Panc1 (cell line): ENCODE measurements at regions not wholly inside any gene's neighbourhood (a gene's known extent, or its start where the extent isn't known, plus 50 kb on each side); places are given as distances from the start of the nearest gene placed in this dataset.

Experiments used
- ATAC-seq: fragments of 200-7000 bp; cut with Tn5 transposase; 2 replicates; pipeline ENCODE4 v1.9.1; 2020; ENCODE audit warnings: mild to moderate bottlenecking, moderate library complexity
- BruUV-seq: library from RNA; stranded (reverse); fragments of 400-500 nt; replicated peaks from 2 replicates; lab custom pipeline; 2021; lab: Mats Ljungman, UMichigan
- CTCF ChIA-PET: fragments of 300-600 bp; sonication (Branson Sonifier 250); formaldehyde crosslinking; loops from one replicate; lab custom pipeline; 2022; ENCODE audit warnings: antibody characterized with exemption; lab: Charles Lee
- POLR2A ChIA-PET: fragments of 300-600 bp; sonication (Branson Sonifier 250); formaldehyde crosslinking; loops from one replicate; lab custom pipeline; 2022; ENCODE audit warnings: antibody characterized with exemption; lab: Charles Lee
- DNase-seq: peaks from one replicate; pipeline ENCODE4 v3.0.0-alpha.2; 2010; ENCODE audit warnings: low read depth, low spot score
- H3K27ac ChIP-seq: 2 replicates; pipeline ENCODE4 v1.5.1; 2011; ENCODE audit warnings: mild to moderate bottlenecking, low read length, inconsistent platforms
- H3K27me3 ChIP-seq: fragments of 200-500 bp; sonication (Bioruptor generic); 2 replicates; pipeline ENCODE4 v1.6.0; 2014; ENCODE audit warnings: low read length, inconsistent platforms; ENCODE audit not compliant: control insufficient read depth, insufficient read depth
- H3K36me3 ChIP-seq: fragments of 200-500 bp; sonication (Bioruptor generic); 2 replicates; pipeline ENCODE4 v1.5.1; 2014; ENCODE audit warnings: inconsistent platforms, mild to moderate bottlenecking, low read length, moderate library complexity; ENCODE audit not compliant: control insufficient read depth, insufficient read depth
- H3K4me1 ChIP-seq: 2 replicates; pipeline ENCODE4 v1.5.1; 2011; ENCODE audit warnings: inconsistent platforms, mild to moderate bottlenecking, low read length, moderate library complexity; ENCODE audit not compliant: control insufficient read depth, insufficient read depth
- H3K4me3 ChIP-seq, 2 experiments: 2 replicates each; pipeline ENCODE4 v1.5.1; 2011 to 2012; ENCODE audit warnings: low read depth in 2 of 2, low read length in 2 of 2, mild to moderate bottlenecking in 2 of 2, inconsistent platforms in 1 of 2, moderate library complexity in 1 of 2
- H3K9me3 ChIP-seq: fragments of 200-500 bp; sonication (Bioruptor generic); 2 replicates; pipeline ENCODE4 v1.5.1; 2014; ENCODE audit warnings: low read depth, mild to moderate bottlenecking, inconsistent platforms, low read length, moderate library complexity; ENCODE audit not compliant: control insufficient read depth, insufficient read depth
- CTCF ChIP-seq: fragments of 450-650 bp; IDR thresholded peaks from 2 replicates; pipeline ENCODE4 v1.5.1; 2017; ENCODE audit warnings: mild to moderate bottlenecking
- POLR2AphosphoS5 ChIP-seq: IDR thresholded peaks from 2 replicates; pipeline ENCODE4 v1.6.1; 2012; ENCODE audit warnings: mild to moderate bottlenecking, low read depth, low read length, moderate library complexity
- REST ChIP-seq, 2 experiments: IDR thresholded peaks; 2 replicates each; pipeline ENCODE4 v1.6.1; 2011 to 2012; ENCODE audit warnings: low read depth in 2 of 2, control low read depth in 1 of 2, low read length in 1 of 2, mild to moderate bottlenecking in 1 of 2, moderate library complexity in 1 of 2; ENCODE audit not compliant: insufficient read depth in 1 of 2
- SIN3A ChIP-seq: IDR thresholded peaks from 2 replicates; pipeline ENCODE4 v1.6.1; 2012; ENCODE audit warnings: low read depth, mild to moderate bottlenecking, low read length, moderate library complexity, borderline replicate concordance; ENCODE audit not compliant: insufficient read depth
- TCF7L2 ChIP-seq: IDR thresholded peaks from 2 replicates; pipeline ENCODE4 v1.6.1; 2011; ENCODE audit warnings: mild to moderate bottlenecking, low read depth, low read length, inconsistent platforms
- in situ Hi-C: cut with HindIII; loops from 2 replicates; pipeline ENCODE4 v1.10.0; 2016; ENCODE audit warnings: low sequenced_read_pairs, low pct_unique_long_range_greater_than_20kb
- intact Hi-C: fragments of 100-400 bp; cut with micrococcal nuclease; formaldehyde crosslinking; loops from one replicate; pipeline ENCODE4 v1.10.0; 2022; ENCODE audit not compliant: unreplicated experiment

GRCh38 chr3:70824078-70824477, 511.6 kb upstream of the MDFIC2 start:
- Histone ChIP-seq H3K27me3 (no peaks in the 10 kb centered on the region), H3K36me3 (no peaks in the 10 kb centered on the region), H3K27ac (no peak overlapping the region), H3K9me3 (no peaks in the 10 kb centered on the region), H3K4me1 (no peaks in the 10 kb centered on the region), H3K4me3 (no peak overlapping the region)
- no peak for DNase-seq
- POLR2A ChIA-PET: no interaction called here
- TF ChIP-seq CTCF: no peak
- no peak for TF ChIP-seq TCF7L2
- no peak for TF ChIP-seq POLR2AphosphoS5
- TF ChIP-seq REST (IDR thresholded peaks at IDR 0.05; ENCODE audit: insufficient read depth in 1 of 2, low read depth in 2 of 2, low read length in 1 of 2): no peak
- TF ChIP-seq SIN3A: no peak
- in situ Hi-C loops (no loop called here), intact Hi-C loops (no loop called here)
- CTCF ChIA-PET: no interaction called here
- no TSS peak for BruUV-seq
- no peak for ATAC-seq

GRCh38 chr3:70823622-70824021, 511.2 kb upstream of the MDFIC2 start:
- Histone ChIP-seq H3K36me3 (no peaks in the 10 kb centered on the region), H3K4me1 (no peaks in the 10 kb centered on the region), H3K9me3 (no peaks in the 10 kb centered on the region), H3K4me3 (no peak overlapping the region), H3K27ac (no peak overlapping the region), H3K27me3 (no peaks in the 10 kb centered on the region)
- TF ChIP-seq CTCF (no peak), TCF7L2 (no peak), REST (IDR thresholded peaks at IDR 0.05; ENCODE audit: insufficient read depth in 1 of 2, low read depth in 2 of 2, low read length in 1 of 2) (no peak), POLR2AphosphoS5 (no peak)
- in situ Hi-C loops: no loop called here
- ChIA-PET POLR2A (no interaction called here), CTCF (no interaction called here)
- intact Hi-C loops: no loop called here
- no TSS peak for BruUV-seq
- no peak for DNase-seq
- ATAC-seq: no peak
